GM23338 (cell line): ENCODE measurements at regions not wholly inside any gene's neighbourhood (a gene's known extent, or its start where the extent isn't known, plus 50 kb on each side); places are given as distances from the start of the nearest gene placed in this dataset.

Source experiments
- EZH2 ChIP-seq: fragments of 200-600 bp; sonication (generic); IDR thresholded peaks from one replicate; pipeline ENCODE4 v1.8.0; 2017; ENCODE audit warnings: antibody characterized with exemption, mild to moderate bottlenecking, low read depth; ENCODE audit not compliant: unreplicated experiment
- EZH2phosphoT487 ChIP-seq: fragments of 200-600 bp; sonication (generic); IDR thresholded peaks from one replicate; pipeline ENCODE4 v1.8.1; 2018; ENCODE audit warnings: antibody characterized with exemption; ENCODE audit not compliant: unreplicated experiment
- TF ChIP-seq, protein P1 (sequence below), 2 experiments: fragments of 200-600 bp in 1 of 2; sonication (generic) in 1 of 2; conservative IDR thresholded peaks; 2 replicates each; pipeline versions ENCODE4 v1.5.1 to v1.6.1; 2016 to 2017; ENCODE audit warnings: antibody characterized with exemption in 2 of 2, low read depth in 2 of 2, mild to moderate bottlenecking in 2 of 2, moderate library complexity in 1 of 2
- TF ChIP-seq, protein P2 (sequence below): IDR thresholded peaks from one replicate; pipeline ENCODE4 v1.6.1; 2018; ENCODE audit warnings: antibody characterized with exemption; ENCODE audit not compliant: unreplicated experiment

GRCh38 chr2:118309257-118309945, 221.1 kb downstream of the INSIG2 start:
- TF ChIP-seq EZH2phosphoT487 (no peak), EZH2 (no peak)
- TF ChIP-seq, protein P1, sequence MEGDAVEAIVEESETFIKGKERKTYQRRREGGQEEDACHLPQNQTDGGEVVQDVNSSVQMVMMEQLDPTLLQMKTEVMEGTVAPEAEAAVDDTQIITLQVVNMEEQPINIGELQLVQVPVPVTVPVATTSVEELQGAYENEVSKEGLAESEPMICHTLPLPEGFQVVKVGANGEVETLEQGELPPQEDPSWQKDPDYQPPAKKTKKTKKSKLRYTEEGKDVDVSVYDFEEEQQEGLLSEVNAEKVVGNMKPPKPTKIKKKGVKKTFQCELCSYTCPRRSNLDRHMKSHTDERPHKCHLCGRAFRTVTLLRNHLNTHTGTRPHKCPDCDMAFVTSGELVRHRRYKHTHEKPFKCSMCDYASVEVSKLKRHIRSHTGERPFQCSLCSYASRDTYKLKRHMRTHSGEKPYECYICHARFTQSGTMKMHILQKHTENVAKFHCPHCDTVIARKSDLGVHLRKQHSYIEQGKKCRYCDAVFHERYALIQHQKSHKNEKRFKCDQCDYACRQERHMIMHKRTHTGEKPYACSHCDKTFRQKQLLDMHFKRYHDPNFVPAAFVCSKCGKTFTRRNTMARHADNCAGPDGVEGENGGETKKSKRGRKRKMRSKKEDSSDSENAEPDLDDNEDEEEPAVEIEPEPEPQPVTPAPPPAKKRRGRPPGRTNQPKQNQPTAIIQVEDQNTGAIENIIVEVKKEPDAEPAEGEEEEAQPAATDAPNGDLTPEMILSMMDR (conservative IDR thresholded peaks at IDR 0.05; ENCODE audit: low read depth in 2 of 2): no peak
- TF ChIP-seq, protein P2, sequence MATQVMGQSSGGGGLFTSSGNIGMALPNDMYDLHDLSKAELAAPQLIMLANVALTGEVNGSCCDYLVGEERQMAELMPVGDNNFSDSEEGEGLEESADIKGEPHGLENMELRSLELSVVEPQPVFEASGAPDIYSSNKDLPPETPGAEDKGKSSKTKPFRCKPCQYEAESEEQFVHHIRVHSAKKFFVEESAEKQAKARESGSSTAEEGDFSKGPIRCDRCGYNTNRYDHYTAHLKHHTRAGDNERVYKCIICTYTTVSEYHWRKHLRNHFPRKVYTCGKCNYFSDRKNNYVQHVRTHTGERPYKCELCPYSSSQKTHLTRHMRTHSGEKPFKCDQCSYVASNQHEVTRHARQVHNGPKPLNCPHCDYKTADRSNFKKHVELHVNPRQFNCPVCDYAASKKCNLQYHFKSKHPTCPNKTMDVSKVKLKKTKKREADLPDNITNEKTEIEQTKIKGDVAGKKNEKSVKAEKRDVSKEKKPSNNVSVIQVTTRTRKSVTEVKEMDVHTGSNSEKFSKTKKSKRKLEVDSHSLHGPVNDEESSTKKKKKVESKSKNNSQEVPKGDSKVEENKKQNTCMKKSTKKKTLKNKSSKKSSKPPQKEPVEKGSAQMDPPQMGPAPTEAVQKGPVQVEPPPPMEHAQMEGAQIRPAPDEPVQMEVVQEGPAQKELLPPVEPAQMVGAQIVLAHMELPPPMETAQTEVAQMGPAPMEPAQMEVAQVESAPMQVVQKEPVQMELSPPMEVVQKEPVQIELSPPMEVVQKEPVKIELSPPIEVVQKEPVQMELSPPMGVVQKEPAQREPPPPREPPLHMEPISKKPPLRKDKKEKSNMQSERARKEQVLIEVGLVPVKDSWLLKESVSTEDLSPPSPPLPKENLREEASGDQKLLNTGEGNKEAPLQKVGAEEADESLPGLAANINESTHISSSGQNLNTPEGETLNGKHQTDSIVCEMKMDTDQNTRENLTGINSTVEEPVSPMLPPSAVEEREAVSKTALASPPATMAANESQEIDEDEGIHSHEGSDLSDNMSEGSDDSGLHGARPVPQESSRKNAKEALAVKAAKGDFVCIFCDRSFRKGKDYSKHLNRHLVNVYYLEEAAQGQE: no peak
